Activated CD4-positive, CD25-positive, alpha-beta regulatory T cell treated with anti-CD3 and anti-CD28 coated beads, Interleukin-2, amount 50 U/mL, for 16 hours (primary cell): ENCODE measurements at regions not wholly inside any gene's neighbourhood (a gene's known extent, or its start where the extent isn't known, plus 50 kb on each side); places are given as distances from the start of the nearest gene placed in this dataset.

Experiments
- DNase-seq: peaks from one replicate; pipeline ENCODE4 v3.0.0-alpha.2; 2020; ENCODE audit warnings: low read depth, low spot score

DNA sequence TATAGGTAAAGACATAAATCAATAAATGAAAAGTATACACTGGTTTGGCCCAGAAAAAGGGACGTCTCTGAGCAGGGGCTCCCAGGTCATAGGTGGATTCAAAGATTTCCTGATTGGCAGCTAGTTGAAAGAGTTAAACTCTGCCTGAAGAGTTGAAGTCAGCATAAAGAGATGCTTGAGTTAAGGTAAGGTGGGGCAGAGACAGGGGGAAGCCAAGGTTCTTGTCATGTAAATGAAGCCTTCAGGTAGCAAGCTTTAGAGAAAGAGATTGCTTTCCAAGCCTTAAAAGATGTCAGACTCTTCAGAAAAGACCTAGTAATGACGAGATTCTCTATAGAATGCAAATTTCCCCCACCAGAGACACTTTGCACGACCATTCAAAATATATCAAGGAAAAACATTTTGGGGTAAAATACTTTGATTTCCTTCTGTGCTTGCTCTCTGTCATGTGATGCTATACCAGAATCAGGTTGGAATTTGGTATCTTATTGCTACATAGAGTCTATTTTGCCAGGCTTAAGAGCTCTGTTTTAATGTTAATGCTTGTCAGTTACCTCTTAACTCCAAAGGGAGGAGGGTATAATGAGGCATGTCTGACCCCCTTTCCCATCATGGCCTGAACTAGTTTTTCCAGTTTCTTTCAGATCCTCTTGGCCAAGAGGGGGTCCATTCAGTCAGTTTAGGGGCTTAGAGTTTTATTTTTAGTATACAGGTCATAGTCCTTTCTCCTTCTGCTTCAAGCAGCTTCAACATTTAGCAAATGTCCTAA, 429.6 kb downstream of the ADRA2A start:
- no peak for DNase-seq

- DNase-seq = no peak
These were observed 434.9 kb downstream of the ADRA2A start for GRCh38 chr10:111511751-111512150.

- DNase-seq = no peak
These were observed 438.4 kb downstream of the ADRA2A start for GRCh38 chr10:111515264-111515663.

DNA sequence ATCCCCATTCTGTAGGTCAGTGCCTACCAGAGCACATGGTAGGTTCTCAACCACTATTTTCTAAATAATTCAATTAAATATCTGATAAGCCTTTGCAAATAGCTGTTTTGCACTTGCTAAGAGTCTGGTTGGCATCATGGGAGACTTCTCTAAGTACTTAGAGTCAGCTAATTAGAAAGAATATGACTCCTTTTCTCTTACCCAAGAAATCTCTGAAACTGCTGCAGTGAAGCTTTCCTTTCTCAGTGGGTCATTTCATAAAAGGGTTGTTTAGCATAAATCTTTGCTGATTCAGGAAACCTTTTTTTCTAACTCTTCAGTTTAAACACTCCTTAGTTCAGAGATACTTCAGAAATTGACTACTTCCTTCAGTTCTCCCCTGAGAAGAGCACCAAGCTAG, 438.9 kb downstream of the ADRA2A start:
- no peak for DNase-seq

DNA sequence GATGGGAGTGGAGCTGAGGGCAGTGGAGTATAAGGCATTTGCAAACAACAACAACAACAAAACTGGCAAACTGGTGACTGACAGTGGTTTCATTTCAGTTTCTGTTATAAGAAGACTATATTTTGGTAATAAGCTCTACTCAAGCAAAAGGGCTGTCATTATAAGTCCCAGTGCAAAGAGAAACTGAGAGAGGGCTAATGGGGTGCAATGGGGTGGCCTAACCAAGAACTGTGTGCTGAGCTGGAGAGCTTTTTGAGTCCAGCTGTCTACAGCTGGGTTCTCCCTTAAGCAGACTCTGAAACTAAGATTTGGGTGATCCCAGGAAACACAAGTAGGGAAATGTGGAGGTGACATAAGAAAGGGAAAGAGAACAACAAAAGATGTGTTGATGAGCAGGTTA, 439.3 kb downstream of the ADRA2A start:
- no peak for DNase-seq

- DNase-seq = no peak
These were observed 445.3 kb downstream of the ADRA2A start for GRCh38 chr10:111522141-111522540.

DNA sequence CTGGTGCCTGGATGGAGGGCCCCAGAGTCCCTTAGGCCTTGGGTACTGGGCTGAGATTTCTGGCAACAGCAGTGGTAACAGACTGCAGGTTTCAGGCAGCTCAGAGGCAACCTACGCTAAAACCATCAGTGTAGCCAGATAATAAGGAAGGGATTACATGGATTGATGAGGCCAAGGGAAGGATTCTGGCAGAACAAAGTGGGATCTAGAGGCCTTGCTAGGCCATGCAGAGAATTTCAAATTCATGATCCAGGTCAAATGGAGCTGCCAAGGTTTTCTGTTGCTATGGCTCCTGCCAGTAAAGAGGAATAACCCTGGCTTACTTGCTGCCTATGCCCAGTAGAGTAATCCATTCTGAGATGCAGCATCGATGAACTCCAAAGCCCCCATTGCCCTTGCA, 445.7 kb downstream of the ADRA2A start:
- DNase-seq = no peak

DNA sequence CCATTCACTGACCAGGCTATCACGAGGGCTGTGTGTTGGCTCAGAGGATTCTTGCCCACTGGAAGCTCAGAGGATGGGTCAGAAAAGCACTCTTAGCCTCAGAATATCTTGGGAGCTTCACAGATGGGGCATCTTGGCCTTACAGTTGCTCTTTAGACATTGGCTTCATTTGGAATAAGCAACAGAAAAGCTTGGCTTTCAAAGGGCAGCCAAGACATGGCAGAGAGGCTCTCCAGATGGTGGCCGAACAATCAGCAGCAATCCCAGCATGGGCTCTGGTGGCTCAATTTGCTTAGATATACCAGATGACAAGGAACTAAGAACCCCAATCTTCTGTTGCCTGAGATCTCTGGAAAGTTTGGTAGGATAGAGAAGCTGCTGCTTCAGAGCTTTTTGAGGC, 446.2 kb downstream of the ADRA2A start:
- DNase-seq = no peak

DNA sequence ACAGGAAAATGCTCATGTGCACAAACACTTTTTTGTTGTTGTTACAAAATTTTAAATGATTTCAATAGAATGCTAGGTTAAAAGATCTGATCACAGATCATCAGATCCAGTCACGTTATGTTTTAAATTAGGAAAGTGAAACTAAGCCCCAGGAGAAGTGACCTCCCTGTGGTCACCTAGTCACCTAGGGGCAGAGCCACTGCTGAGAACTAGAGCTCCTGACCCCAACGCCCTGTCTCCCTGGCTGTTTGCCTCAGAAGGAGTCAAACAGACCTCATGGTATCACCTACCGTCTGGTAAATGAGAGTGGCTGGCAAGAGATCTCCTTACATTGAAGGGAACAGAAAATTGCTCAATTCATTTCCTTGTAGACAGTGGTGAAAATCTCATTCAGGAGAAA, 447.3 kb downstream of the ADRA2A start:
- DNase-seq = no peak

DNA sequence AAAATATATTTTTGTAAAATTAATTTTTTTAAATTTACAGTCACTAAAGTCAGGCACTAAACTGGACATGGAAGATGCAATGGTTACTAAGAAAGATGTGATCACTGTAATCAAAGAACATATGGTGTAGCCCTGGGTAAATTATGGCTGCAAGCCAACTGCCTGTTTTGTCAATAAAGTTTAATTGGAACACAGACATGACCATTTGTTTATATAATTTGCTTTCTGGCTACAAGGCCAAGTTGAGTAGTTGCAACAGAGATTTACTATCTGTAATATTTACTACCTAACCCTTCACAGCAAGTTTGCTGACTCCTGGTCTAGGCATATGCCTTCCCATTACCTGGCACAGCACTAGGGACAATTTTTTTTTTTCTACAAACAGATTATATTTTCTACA, 448.9 kb downstream of the ADRA2A start:
- no peak for DNase-seq

DNA sequence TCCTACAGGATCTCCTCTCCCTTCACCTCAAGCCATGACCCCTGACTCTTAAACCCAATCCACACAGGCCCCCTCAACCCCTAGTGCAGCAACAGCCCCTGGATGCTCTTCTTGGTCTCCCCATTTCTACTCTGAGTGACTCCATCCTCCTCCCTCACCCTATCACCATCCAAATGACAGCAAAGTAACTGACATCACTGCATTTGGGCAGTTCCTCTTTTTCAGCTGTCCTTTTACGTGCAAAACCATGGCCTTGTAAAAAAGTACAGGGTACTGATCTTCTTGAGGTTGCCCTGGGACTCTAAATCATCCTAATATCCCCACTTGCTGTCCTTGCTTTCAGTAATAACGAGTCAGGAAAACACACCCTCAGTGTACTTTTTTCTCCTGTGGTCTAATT, 454.9 kb downstream of the ADRA2A start:
- DNase-seq = no peak

DNA sequence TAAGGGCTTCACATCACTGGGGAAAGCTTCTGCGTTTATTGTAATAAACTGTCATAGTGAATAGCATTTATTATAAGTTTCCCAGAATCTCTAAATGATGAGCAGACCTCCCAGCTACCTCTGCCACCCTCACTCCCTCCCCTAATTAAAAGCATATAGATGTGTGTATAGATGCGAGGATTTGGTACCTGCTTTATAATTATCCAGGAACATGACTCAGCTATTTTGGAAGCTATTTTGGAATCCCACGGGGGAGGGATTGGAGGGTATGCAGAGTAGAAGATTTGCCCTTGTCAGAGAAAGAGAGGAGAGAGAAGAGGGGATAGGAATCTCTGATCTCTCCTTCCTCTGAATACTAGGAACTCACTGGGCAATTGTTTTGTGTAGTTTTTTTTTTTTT, 455.3 kb downstream of the ADRA2A start:
- DNase-seq = no peak

GRCh38 chr10:111539246-111539645, 462.4 kb downstream of the ADRA2A start:
- DNase-seq = no peak

GRCh38 chr10:111543854-111544253, 467.0 kb downstream of the ADRA2A start:
- DNase-seq = no peak

DNA sequence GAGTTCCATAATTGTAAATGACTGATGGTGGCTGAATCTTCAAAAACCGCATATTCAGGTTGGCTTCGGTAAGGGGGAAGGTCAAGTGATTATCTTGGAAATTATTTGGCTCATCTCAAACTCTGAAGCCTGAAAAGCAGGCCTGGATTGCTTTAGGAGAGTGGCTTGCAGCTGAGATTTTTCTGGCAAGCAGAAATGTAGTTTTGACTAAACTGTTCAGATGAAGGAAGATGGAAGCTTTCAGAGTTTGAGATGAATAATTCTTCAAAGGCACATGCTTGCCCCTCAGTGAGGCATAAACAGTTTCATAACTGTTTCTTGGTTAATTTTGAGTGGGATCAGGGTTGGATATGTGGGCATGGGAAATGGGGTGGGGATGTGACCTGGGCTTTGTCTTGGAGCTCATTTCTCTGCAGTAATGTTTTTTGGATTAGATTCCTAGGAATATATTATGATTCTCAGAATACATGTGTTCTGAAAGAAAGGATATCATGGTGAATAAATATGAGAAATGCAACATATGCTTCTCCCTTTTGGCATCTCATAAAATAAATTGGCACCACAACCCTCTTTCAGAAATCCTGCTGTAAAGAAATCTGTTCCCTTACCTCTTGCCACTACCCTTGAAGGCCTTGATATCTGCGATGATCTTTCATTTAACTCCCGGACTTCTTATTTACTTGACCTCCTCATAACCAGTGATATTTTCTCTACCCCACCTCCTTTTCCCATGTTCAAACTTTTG, 469.2 kb downstream of the ADRA2A start:
- no peak for DNase-seq

DNA sequence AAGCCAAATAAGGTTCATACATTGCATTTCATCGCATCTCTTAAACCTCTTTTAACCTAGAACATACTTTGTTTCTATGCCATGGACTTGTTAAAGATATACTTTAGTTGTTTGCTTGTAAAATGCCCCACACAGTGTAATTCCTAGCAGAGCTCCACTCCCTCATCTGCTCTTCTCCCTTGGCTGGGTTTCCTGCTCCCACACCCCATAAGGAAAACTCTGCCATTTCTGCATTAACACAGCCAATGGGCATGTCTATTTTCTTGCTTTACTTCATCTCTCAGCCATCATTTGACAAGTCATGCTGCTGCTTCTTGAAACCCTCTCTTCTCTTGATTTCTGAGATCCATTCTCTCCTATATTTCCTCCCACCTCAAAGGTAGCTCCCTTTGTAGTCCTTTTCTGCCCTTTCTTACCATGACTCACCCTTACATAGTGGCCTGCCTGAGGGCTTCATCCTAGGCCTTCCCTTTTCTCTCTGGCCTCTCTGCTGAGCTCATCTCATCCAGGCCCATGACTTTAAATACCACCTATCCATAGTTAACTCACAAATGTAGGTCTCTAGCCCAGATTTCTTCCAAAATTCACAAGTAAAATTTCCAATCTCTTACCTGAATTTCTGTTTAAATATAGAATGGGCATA, 471.4 kb downstream of the ADRA2A start:
- no peak for DNase-seq

GRCh38 chr10:111551001-111551400, 474.2 kb downstream of the ADRA2A start:
- no peak for DNase-seq

DNA sequence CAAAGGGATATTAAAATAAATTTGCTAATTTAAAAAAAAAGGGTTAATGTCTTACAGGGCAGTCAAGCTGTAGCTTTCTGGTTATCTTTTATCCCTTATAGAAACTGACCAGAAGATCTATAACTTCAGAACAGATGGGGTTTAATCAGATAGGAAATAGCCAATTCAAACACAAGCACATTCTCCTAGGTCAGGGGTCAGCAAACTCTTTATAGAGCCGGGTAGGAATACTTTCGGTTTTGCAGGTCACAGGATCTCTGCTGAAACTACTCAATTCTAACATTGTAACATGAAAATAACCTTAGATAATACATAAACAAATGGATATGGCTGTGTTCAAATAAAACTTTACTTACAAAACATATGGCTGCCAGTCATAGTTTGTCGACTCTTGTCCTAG, 479.8 kb downstream of the ADRA2A start:
- DNase-seq = no peak

- DNase-seq = no peak
These were observed 481.4 kb downstream of the ADRA2A start for GRCh38 chr10:111558211-111558610.

GRCh38 chr10:111560027-111560426, 483.2 kb downstream of the ADRA2A start:
- DNase-seq = no peak

DNA sequence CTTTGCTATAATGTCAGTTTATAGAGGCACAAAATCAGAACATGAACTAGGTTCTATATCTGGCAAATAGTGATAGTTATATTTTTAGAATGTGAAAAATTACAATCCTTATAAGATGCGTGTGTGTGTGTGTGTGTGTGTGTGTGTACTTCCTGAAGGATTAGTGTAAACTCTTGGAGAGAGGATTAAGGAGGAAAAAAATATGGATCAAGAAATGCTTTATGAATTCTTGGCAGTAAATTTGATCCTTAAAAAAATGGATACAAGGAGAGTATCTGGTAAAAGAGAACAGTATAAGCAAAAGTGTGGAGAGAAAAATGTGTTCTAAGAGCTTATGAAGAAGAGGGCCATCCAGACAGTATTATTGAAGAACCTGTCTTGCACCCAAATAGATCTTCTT, 484.3 kb downstream of the ADRA2A start:
- no peak for DNase-seq

DNA sequence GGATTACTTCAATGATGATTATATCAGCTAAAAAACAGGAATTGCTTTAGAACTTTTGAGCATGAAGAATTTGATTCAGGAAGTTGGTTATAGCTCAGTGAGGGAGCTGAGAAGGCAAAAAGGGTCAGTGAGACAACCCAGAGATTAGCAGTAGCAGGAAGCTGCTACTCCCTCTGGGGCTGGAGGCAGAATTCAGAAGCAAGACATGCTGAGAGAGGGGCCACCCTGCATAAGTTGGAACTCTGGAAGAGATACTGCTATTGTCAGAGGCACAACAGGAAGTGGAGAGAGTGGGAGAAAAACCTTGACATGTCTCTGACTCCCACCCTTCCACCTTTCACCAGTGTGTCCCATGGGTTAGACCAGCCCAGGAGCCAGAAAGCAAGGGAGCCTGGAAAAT, 488.7 kb downstream of the ADRA2A start:
- DNase-seq = no peak

DNA sequence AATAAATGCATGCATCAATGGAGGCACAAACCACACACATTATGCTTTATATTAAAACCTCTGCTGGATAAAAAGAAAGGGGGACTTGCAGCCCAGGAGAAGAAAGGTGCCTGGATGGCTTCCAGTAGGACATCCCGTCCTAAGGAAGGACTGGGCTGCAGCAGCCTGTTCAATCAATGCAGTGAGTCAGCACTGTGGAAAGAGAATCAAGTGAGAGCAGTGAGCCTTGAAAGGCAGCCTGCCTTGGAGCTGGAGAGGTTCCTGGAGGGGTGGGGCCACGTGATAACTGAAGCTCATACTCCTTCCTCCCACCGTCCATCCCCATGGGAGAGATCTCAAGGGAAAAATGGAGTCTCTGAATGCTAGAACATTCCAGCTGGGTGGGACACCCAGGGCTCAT, 501.2 kb downstream of the ADRA2A start:
- no peak for DNase-seq
